Activated T-cell treated with anti-CD3 and anti-CD28 coated beads, Interleukin-2, amount 50 U/mL, for 24 hours (primary cell): ENCODE measurements at regions not wholly inside any gene's neighbourhood (a gene's known extent, or its start where the extent isn't known, plus 50 kb on each side); places are given as distances from the start of the nearest gene placed in this dataset.
"Not testable (repeated sequence)": the region's sequence is repeated elsewhere in the genome, so short reads cannot be mapped to it uniquely, and the experiment has no call there.

Source experiments
- DNase-seq: peaks from one replicate; pipeline ENCODE4 v3.0.0-alpha.2; 2020
- H3K27ac Mint-ChIP-seq: 2 replicates; pipeline ENCODE4 v1.8.0; 2020; ENCODE audit warnings: mild to moderate bottlenecking, mixed read lengths
- H3K27me3 Mint-ChIP-seq: 2 replicates; pipeline ENCODE4 v1.8.0; 2020; ENCODE audit warnings: mixed read lengths
- H3K36me3 Mint-ChIP-seq: 2 replicates; pipeline ENCODE4 v1.8.0; 2020; ENCODE audit warnings: low read depth, mixed read lengths
- H3K4me1 Mint-ChIP-seq: 2 replicates; pipeline ENCODE4 v1.8.0; 2020; ENCODE audit warnings: low read depth, mixed read lengths
- H3K4me3 Mint-ChIP-seq: 2 replicates; pipeline ENCODE4 v1.8.0; 2020; ENCODE audit warnings: mild to moderate bottlenecking, moderate library complexity, mixed read lengths
- H3K9me3 Mint-ChIP-seq: 2 replicates; pipeline ENCODE4 v1.8.0; 2020; ENCODE audit warnings: mixed read lengths

- Mint-ChIP-seq H3K4me1 (peaks cover 12% of the 10 kb centered on the region), H3K36me3 (no peaks in the 10 kb centered on the region), H3K4me3 (no peak overlapping the region), H3K27ac (no peak overlapping the region), H3K9me3 (no peaks in the 10 kb centered on the region), H3K27me3 (peaks cover 7% of the 10 kb centered on the region)
- no peak for DNase-seq
Observed at GRCh38 chr1:204760757-204761156, 75.2 kb upstream of the LRRN2 start.

- peak; percentile 75 for DNase-seq
- H3K4me3 Mint-ChIP-seq, result peak overlapping the region; percentile 27
- H3K4me1 Mint-ChIP-seq, result peaks cover 12% of the 10 kb centered on the region
- no peak overlapping the region for H3K27ac Mint-ChIP-seq
- H3K9me3 Mint-ChIP-seq, result no peaks in the 10 kb centered on the region
- no peaks in the 10 kb centered on the region for H3K36me3 Mint-ChIP-seq
- H3K27me3 Mint-ChIP-seq, result peaks cover 22% of the 10 kb centered on the region
Observed at GRCh38 chr1:204763773-204764427, 78.4 kb upstream of the LRRN2 start.

- H3K36me3 Mint-ChIP-seq, result no peaks in the 10 kb centered on the region
- H3K9me3 Mint-ChIP-seq, result no peaks in the 10 kb centered on the region
- no peak for DNase-seq
- peaks cover 38% of the 10 kb centered on the region for H3K27me3 Mint-ChIP-seq
- no peak overlapping the region for H3K27ac Mint-ChIP-seq
- H3K4me1 Mint-ChIP-seq, result no peaks in the 10 kb centered on the region
- H3K4me3 Mint-ChIP-seq, result no peak overlapping the region
Observed at GRCh38 chr1:204769997-204770396, 84.5 kb upstream of the LRRN2 start.

GRCh38 chr1:204771358-204771757 lies 85.8 kb upstream of the LRRN2 start:
- DNase-seq, result no peak
- H3K27ac Mint-ChIP-seq, result no peak overlapping the region
- H3K9me3 Mint-ChIP-seq, result no peaks in the 10 kb centered on the region
- no peaks in the 10 kb centered on the region for H3K4me1 Mint-ChIP-seq
- H3K4me3 Mint-ChIP-seq, result no peak overlapping the region
- no peaks in the 10 kb centered on the region for H3K36me3 Mint-ChIP-seq
- peaks cover 29% of the 10 kb centered on the region for H3K27me3 Mint-ChIP-seq

GRCh38 chr1:204773246-204773645 lies 87.7 kb upstream of the LRRN2 start:
- Mint-ChIP-seq H3K9me3 (no peaks in the 10 kb centered on the region), H3K36me3 (no peaks in the 10 kb centered on the region), H3K4me3 (no peak overlapping the region), H3K27me3 (peaks cover 21% of the 10 kb centered on the region), H3K27ac (no peak overlapping the region), H3K4me1 (no peaks in the 10 kb centered on the region)
- no peak for DNase-seq

GRCh38 chr1:204775546-204775945 lies 90.0 kb upstream of the LRRN2 start:
- H3K27ac Mint-ChIP-seq, result no peak overlapping the region

GRCh38 chr1:204777591-204777990 lies 92.1 kb upstream of the LRRN2 start:
- no peak for DNase-seq
- Mint-ChIP-seq H3K4me3 (no peak overlapping the region), H3K27ac (no peak overlapping the region)

More at GRCh38 chr1:204775546-204775945, 90.0 kb upstream of the LRRN2 start:
- no peaks in the 10 kb centered on the region for H3K9me3 Mint-ChIP-seq
- H3K4me3 Mint-ChIP-seq, result no peak overlapping the region
- no peaks in the 10 kb centered on the region for H3K36me3 Mint-ChIP-seq
- no peaks in the 10 kb centered on the region for H3K4me1 Mint-ChIP-seq
- H3K27me3 Mint-ChIP-seq, result peaks cover 18% of the 10 kb centered on the region
- DNase-seq, result no peak

GRCh38 chr1:204780630-204781029 lies 90.0 kb upstream of the NFASC start:
- Mint-ChIP-seq H3K36me3 (no peaks in the 10 kb centered on the region), H3K27ac (no peak overlapping the region)

More at GRCh38 chr1:204777591-204777990, 92.1 kb upstream of the LRRN2 start:
- Mint-ChIP-seq H3K4me1 (no peaks in the 10 kb centered on the region), H3K9me3 (no peaks in the 10 kb centered on the region), H3K36me3 (no peaks in the 10 kb centered on the region), H3K27me3 (peaks cover 25% of the 10 kb centered on the region)

GRCh38 chr1:204782118-204782700 lies 88.5 kb upstream of the NFASC start:
- Mint-ChIP-seq H3K9me3 (no peaks in the 10 kb centered on the region), H3K4me3 (no peak overlapping the region), H3K36me3 (no peaks in the 10 kb centered on the region), H3K4me1 (no peaks in the 10 kb centered on the region), H3K27ac (no peak overlapping the region), H3K27me3 (peaks cover 27% of the 10 kb centered on the region)
- no peak for DNase-seq

More at GRCh38 chr1:204780630-204781029, 90.0 kb upstream of the NFASC start:
- H3K27me3 Mint-ChIP-seq, result peaks cover 18% of the 10 kb centered on the region
- no peaks in the 10 kb centered on the region for H3K4me1 Mint-ChIP-seq
- H3K4me3 Mint-ChIP-seq, result no peak overlapping the region
- no peaks in the 10 kb centered on the region for H3K9me3 Mint-ChIP-seq
- no peak for DNase-seq

- not testable (repeated sequence) for DNase-seq, H3K4me3 Mint-ChIP-seq, H3K9me3 Mint-ChIP-seq, H3K27ac Mint-ChIP-seq, H3K36me3 Mint-ChIP-seq, H3K4me1 Mint-ChIP-seq
- H3K27me3 Mint-ChIP-seq, result peaks cover 37% of the 10 kb centered on the region
Observed at GRCh38 chr1:204785023-204785422, 85.6 kb upstream of the NFASC start.

- H3K9me3 Mint-ChIP-seq, result no peaks in the 10 kb centered on the region
- H3K36me3 Mint-ChIP-seq, result no peaks in the 10 kb centered on the region
- peaks cover 44% of the 10 kb centered on the region for H3K27me3 Mint-ChIP-seq
- H3K4me3 Mint-ChIP-seq, result no peak overlapping the region
- H3K4me1 Mint-ChIP-seq, result peaks cover 2% of the 10 kb centered on the region
- no peak overlapping the region for H3K27ac Mint-ChIP-seq
- no peak for DNase-seq
Observed at GRCh38 chr1:204788470-204788869, 82.2 kb upstream of the NFASC start.

- Mint-ChIP-seq H3K36me3 (no peaks in the 10 kb centered on the region), H3K27ac (no peak overlapping the region), H3K27me3 (peaks cover 31% of the 10 kb centered on the region), H3K4me3 (no peak overlapping the region), H3K4me1 (peaks cover 2% of the 10 kb centered on the region), H3K9me3 (no peaks in the 10 kb centered on the region)
- DNase-seq, result peak; percentile 86
Observed at GRCh38 chr1:204791453-204792353, 79.0 kb upstream of the NFASC start.

GRCh38 chr1:204792354-204792692 lies 78.3 kb upstream of the NFASC start:
- Mint-ChIP-seq H3K36me3 (no peaks in the 10 kb centered on the region), H3K27me3 (peaks cover 28% of the 10 kb centered on the region), H3K9me3 (no peaks in the 10 kb centered on the region), H3K27ac (no peak overlapping the region), H3K4me3 (no peak overlapping the region), H3K4me1 (peaks cover 2% of the 10 kb centered on the region)
- no peak for DNase-seq

GRCh38 chr1:204793259-204793914 lies 77.3 kb upstream of the NFASC start:
- no peak for DNase-seq
- peaks cover 2% of the 10 kb centered on the region for H3K4me1 Mint-ChIP-seq
- H3K9me3 Mint-ChIP-seq, result no peaks in the 10 kb centered on the region

More at GRCh38 chr1:204793259-204793914, 77.3 kb upstream of the NFASC start:
- H3K4me3 Mint-ChIP-seq, result no peak overlapping the region
- H3K36me3 Mint-ChIP-seq, result no peaks in the 10 kb centered on the region
- peaks cover 23% of the 10 kb centered on the region for H3K27me3 Mint-ChIP-seq
- H3K27ac Mint-ChIP-seq, result no peak overlapping the region
